ENCODE measurements at regions not wholly inside any gene's neighbourhood (a gene's known extent, or its start where the extent isn't known, plus 50 kb on each side); places are given as distances from the start of the nearest gene placed in this dataset.

GRCh38 chr21:16310176-16310575 lies 580.4 kb downstream of the USP25 start:
- TF ChIP-seq EZH2 (IDR thresholded peaks at IDR 0.05; ENCODE audit: low read depth, unreplicated experiment) (no peak), EZH2phosphoT487 (IDR thresholded peaks at IDR 0.05; ENCODE audit: unreplicated experiment) (no peak), JUNB (IDR thresholded peaks at IDR 0.05; ENCODE audit: unreplicated experiment) (no peak), NANOG (IDR thresholded peaks at IDR 0.05; ENCODE audit: borderline replicate concordance) (no peak), ETS1 (IDR thresholded peaks at IDR 0.05) (no peak), ZNF114 (CRISPR knock-in tag; IDR thresholded peaks at IDR 0.05) (no peak), POLR2AphosphoS5 (IDR thresholded peaks at IDR 0.05; ENCODE audit: low read depth) (no peak)
- TF ChIP-seq, protein P1, sequence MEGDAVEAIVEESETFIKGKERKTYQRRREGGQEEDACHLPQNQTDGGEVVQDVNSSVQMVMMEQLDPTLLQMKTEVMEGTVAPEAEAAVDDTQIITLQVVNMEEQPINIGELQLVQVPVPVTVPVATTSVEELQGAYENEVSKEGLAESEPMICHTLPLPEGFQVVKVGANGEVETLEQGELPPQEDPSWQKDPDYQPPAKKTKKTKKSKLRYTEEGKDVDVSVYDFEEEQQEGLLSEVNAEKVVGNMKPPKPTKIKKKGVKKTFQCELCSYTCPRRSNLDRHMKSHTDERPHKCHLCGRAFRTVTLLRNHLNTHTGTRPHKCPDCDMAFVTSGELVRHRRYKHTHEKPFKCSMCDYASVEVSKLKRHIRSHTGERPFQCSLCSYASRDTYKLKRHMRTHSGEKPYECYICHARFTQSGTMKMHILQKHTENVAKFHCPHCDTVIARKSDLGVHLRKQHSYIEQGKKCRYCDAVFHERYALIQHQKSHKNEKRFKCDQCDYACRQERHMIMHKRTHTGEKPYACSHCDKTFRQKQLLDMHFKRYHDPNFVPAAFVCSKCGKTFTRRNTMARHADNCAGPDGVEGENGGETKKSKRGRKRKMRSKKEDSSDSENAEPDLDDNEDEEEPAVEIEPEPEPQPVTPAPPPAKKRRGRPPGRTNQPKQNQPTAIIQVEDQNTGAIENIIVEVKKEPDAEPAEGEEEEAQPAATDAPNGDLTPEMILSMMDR (conservative IDR thresholded peaks at IDR 0.05; ENCODE audit: low read depth in 2 of 2): no peak

Data from GM23338 (cell line).